Transverse colon (tissue), 4 donors: ENCODE measurements at regions not wholly inside any gene's neighbourhood (a gene's known extent, or its start where the extent isn't known, plus 50 kb on each side); places are given as distances from the start of the nearest gene placed in this dataset.

ENCODE experiments used
- EP300 ChIP-seq: sonication (generic); formaldehyde crosslinking; IDR thresholded peaks from one replicate; pipeline ENCODE4 v1.6.1; 2017; ENCODE audit warnings: antibody characterized with exemption, low read depth
- POLR2A ChIP-seq: fragments of 450-650 bp; IDR thresholded peaks from one replicate; pipeline ENCODE4 v1.6.1; 2016; ENCODE audit warnings: antibody characterized with exemption, mild to moderate bottlenecking, moderate library complexity
- POLR2AphosphoS5 ChIP-seq, 3 donors: sonication (generic); formaldehyde crosslinking; IDR thresholded peaks; one replicate each; pipeline ENCODE4 v1.6.1; 2016; ENCODE audit warnings: antibody characterized with exemption in 3 of 3
- TF ChIP-seq, protein P1 (sequence below), 5 experiments: fragments of 200-600 bp in 3 of 5; fragments of 450-650 bp in 2 of 5; sonication (generic) in 3 of 5; IDR thresholded peaks; 1 replicate in 2 of 5; 2 replicates in 3 of 5; pipeline ENCODE4 v1.5.1; 2016 to 2017; ENCODE audit warnings: antibody characterized with exemption in 5 of 5, inconsistent platforms in 3 of 5, mild to moderate bottlenecking in 2 of 5, moderate library complexity in 1 of 5

DNA sequence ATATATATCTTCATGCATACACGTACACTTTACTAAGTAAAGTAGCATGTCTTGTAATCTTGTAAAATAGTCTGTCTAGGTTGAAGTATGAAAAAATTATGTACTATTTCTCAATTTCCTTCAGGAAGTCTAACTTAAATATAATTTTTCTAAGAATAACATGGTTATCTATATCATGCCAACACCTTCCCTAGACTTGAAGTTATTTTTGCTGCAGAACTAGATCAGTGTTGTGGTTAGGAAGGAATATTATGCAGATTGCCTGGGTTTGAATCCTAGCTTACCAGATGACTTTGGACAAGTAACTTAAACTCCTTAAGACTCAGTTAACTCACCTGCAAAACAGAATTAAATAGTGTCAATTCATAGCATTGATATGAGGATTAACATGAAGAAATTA is 142.2 kb upstream of the SEMA3A start:
- TF ChIP-seq, protein P1, sequence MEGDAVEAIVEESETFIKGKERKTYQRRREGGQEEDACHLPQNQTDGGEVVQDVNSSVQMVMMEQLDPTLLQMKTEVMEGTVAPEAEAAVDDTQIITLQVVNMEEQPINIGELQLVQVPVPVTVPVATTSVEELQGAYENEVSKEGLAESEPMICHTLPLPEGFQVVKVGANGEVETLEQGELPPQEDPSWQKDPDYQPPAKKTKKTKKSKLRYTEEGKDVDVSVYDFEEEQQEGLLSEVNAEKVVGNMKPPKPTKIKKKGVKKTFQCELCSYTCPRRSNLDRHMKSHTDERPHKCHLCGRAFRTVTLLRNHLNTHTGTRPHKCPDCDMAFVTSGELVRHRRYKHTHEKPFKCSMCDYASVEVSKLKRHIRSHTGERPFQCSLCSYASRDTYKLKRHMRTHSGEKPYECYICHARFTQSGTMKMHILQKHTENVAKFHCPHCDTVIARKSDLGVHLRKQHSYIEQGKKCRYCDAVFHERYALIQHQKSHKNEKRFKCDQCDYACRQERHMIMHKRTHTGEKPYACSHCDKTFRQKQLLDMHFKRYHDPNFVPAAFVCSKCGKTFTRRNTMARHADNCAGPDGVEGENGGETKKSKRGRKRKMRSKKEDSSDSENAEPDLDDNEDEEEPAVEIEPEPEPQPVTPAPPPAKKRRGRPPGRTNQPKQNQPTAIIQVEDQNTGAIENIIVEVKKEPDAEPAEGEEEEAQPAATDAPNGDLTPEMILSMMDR (IDR thresholded peaks at IDR 0.05): no peak
- TF ChIP-seq POLR2A (no peak), POLR2AphosphoS5 (IDR thresholded peaks at IDR 0.05) (no peak), EP300 (no peak)
